IMR-90 (cell line): ENCODE measurements at regions not wholly inside any gene's neighbourhood (a gene's known extent, or its start where the extent isn't known, plus 50 kb on each side); places are given as distances from the start of the nearest gene placed in this dataset.

Experiments
- ATAC-seq: fragments of 200-7000 bp; cut with Tn5 transposase; 2 replicates; pipeline ENCODE4 v1.9.1; 2020; ENCODE audit warnings: low read depth, mild to moderate bottlenecking, moderate library complexity
- BruUV-seq: library from RNA; stranded (reverse); fragments of 400-500 nt; replicated peaks from 2 replicates; lab custom pipeline; 2021; lab: Mats Ljungman, UMichigan
- CTCF ChIA-PET: fragments of 300-600 bp; formaldehyde crosslinking; extraction: SDS; loops from one replicate; lab custom pipeline; 2021; ENCODE audit warnings: antibody characterized with exemption; lab: Yijun Ruan, JAX
- POLR2A ChIA-PET: fragments of 300-600 bp; sonication (Branson Sonifier 250); formaldehyde crosslinking; loops from one replicate; lab custom pipeline; 2022; ENCODE audit warnings: antibody characterized with exemption; ENCODE audit not compliant: unreplicated experiment; lab: Charles Lee
- DNase-seq: peaks from one replicate; pipeline ENCODE4 v3.0.0; 2013
- H2AFZ ChIP-seq: replicated peaks from 2 replicates; pipeline ENCODE3; 2013; ENCODE audit warnings: low read length, mild to moderate bottlenecking; ENCODE audit not compliant: poor library complexity
- H2AK5ac ChIP-seq: 2 replicates; pipeline ENCODE4 v1.6.1; 2013; ENCODE audit warnings: low read depth, low read length, inconsistent platforms
- H2AK9ac ChIP-seq: replicated peaks from 2 replicates; pipeline ENCODE3; 2013; ENCODE audit warnings: mild to moderate bottlenecking, low read depth, low read length, moderate library complexity; ENCODE audit not compliant: poor library complexity
- H2BK120ac ChIP-seq: 2 replicates; pipeline ENCODE4 v1.6.1; 2013; ENCODE audit warnings: low read depth, low read length, inconsistent platforms
- H2BK15ac ChIP-seq: 3 replicates; pipeline ENCODE4 v1.6.1; 2013; ENCODE audit warnings: low read depth, low read length, inconsistent platforms
- H2BK20ac ChIP-seq: 2 replicates; pipeline ENCODE4 v1.6.1; 2013; ENCODE audit warnings: low read depth, mild to moderate bottlenecking, inconsistent platforms, low read length, moderate library complexity
- H2BK5ac ChIP-seq: 2 replicates; pipeline ENCODE4 v1.6.1; 2013; ENCODE audit warnings: mild to moderate bottlenecking, low read depth, low read length, inconsistent platforms; ENCODE audit not compliant: poor library complexity, severe bottlenecking
- H3K14ac ChIP-seq: replicated peaks from 2 replicates; pipeline ENCODE4 v1.6.1; 2013; ENCODE audit warnings: low read depth, low read length, inconsistent platforms
- H3K18ac ChIP-seq: 2 replicates; pipeline ENCODE4 v1.6.1; 2013; ENCODE audit warnings: low read depth, low read length, control low read depth
- H3K23ac ChIP-seq: 2 replicates; pipeline ENCODE4 v1.6.1; 2013; ENCODE audit warnings: low read depth, low read length, inconsistent platforms
- H3K27ac ChIP-seq: 2 replicates; pipeline ENCODE4 v1.5.1; 2013; ENCODE audit warnings: mild to moderate bottlenecking, control low read depth, low read length; ENCODE audit not compliant: insufficient read depth
- H3K27me3 ChIP-seq: 2 replicates; pipeline ENCODE4 v1.6.1; 2013; ENCODE audit warnings: low read length; ENCODE audit not compliant: control insufficient read depth, insufficient read depth
- H3K36me3 ChIP-seq: 2 replicates; pipeline ENCODE4 v1.6.1; 2013; ENCODE audit warnings: low read length, mixed read lengths; ENCODE audit not compliant: control insufficient read depth, insufficient read depth
- H3K4ac ChIP-seq: 2 replicates; pipeline ENCODE4 v1.6.1; 2013; ENCODE audit warnings: low read depth, low read length, inconsistent platforms
- H3K4me1 ChIP-seq: 2 replicates; pipeline ENCODE4 v1.6.1; 2013; ENCODE audit warnings: low read length, mixed read lengths; ENCODE audit not compliant: control insufficient read depth, insufficient read depth
- H3K4me2 ChIP-seq: 2 replicates; pipeline ENCODE4 v1.6.1; 2013; ENCODE audit warnings: low read depth, mild to moderate bottlenecking, control low read depth, low read length, moderate library complexity
- H3K4me3 ChIP-seq: 2 replicates; pipeline ENCODE4 v1.5.1; 2013; ENCODE audit warnings: low read depth, mild to moderate bottlenecking, control low read depth, low read length, moderate library complexity; ENCODE audit not compliant: insufficient read depth
- H3K56ac ChIP-seq: 2 replicates; pipeline ENCODE4 v1.6.1; 2013; ENCODE audit warnings: low read length, inconsistent platforms; ENCODE audit not compliant: insufficient read depth; ENCODE audit errors: extremely low read depth
- H3K79me1 ChIP-seq, 2 experiments: 2 replicates each; pipeline ENCODE4 v1.6.1; 2013; ENCODE audit warnings: low read length in 2 of 2, inconsistent platforms in 1 of 2, low read depth in 1 of 2
- H3K9ac ChIP-seq: 2 replicates; pipeline ENCODE4 v1.6.1; 2013; ENCODE audit warnings: low read depth, low read length, control low read depth
- H3K9me1 ChIP-seq: 2 replicates; pipeline ENCODE4 v1.6.1; 2013; ENCODE audit warnings: low read length, inconsistent platforms; ENCODE audit not compliant: insufficient read depth
- H3K9me3 ChIP-seq: 2 replicates; pipeline ENCODE4 v1.6.1; 2013; ENCODE audit warnings: low read length; ENCODE audit not compliant: control insufficient read depth, insufficient read depth
- H4K20me1 ChIP-seq: 2 replicates; pipeline ENCODE4 v1.6.1; 2013; ENCODE audit warnings: low read length, inconsistent platforms; ENCODE audit not compliant: insufficient read depth
- H4K5ac ChIP-seq: 2 replicates; pipeline ENCODE4 v1.6.1; 2013; ENCODE audit warnings: mild to moderate bottlenecking, low read depth, low read length, control low read depth
- H4K8ac ChIP-seq, 2 experiments: 2 replicates each; pipeline ENCODE4 v1.6.1; 2013; ENCODE audit warnings: low read depth in 2 of 2, low read length in 2 of 2, control low read depth in 1 of 2, inconsistent platforms in 1 of 2
- H4K91ac ChIP-seq: 2 replicates; pipeline ENCODE4 v1.6.1; 2013; ENCODE audit warnings: low read depth, low read length, inconsistent platforms; ENCODE audit not compliant: insufficient read depth
- CTCF ChIP-seq: conservative IDR thresholded peaks from 2 replicates; pipeline ENCODE4 v1.5.1; 2012; ENCODE audit warnings: mild to moderate bottlenecking, low read depth, low read length, improper control_type of control experiment
- FOS ChIP-seq: fragments of 150-350 bp; IDR thresholded peaks from 2 replicates; pipeline ENCODE4 v1.6.1; 2016; ENCODE audit warnings: low read depth, low read length
- MAFK ChIP-seq: IDR thresholded peaks from 2 replicates; pipeline ENCODE4 v1.6.1; 2012; ENCODE audit warnings: low read depth, low read length, improper control_type of control experiment
- MXI1 ChIP-seq: IDR thresholded peaks from 2 replicates; pipeline ENCODE4 v1.6.1; 2012; ENCODE audit warnings: low read depth, mild to moderate bottlenecking, low read length, moderate library complexity, borderline replicate concordance
- POLR2A ChIP-seq: IDR thresholded peaks from 2 replicates; pipeline ENCODE4 v1.6.1; 2012; ENCODE audit warnings: mild to moderate bottlenecking, low read depth, low read length
- SMC3 ChIP-seq: fragments of 150-350 bp; IDR thresholded peaks from 2 replicates; pipeline ENCODE4 v1.6.1; 2016; ENCODE audit warnings: low read depth, mild to moderate bottlenecking, antibody characterized with exemption, low read length, moderate library complexity
- dilution Hi-C: fragments of 300-500 bp; cut with HindIII; formaldehyde crosslinking; loops from one replicate; pipeline ENCODE4 v1.14.3; 2018; ENCODE audit warnings: low sequenced_read_pairs; ENCODE audit not compliant: unreplicated experiment
- in situ Hi-C: fragments of 300-500 bp; cut with MboI; formaldehyde crosslinking; loops from 3 replicates; pipeline ENCODE4 v1.14.3; 2019; ENCODE audit warnings: low sequenced_read_pairs, inconsistent platforms, mixed read lengths
- intact Hi-C: fragments of 100-400 bp; cut with micrococcal nuclease; formaldehyde crosslinking; loops from 2 replicates; pipeline ENCODE4 v1.10.0; 2022

- TF ChIP-seq FOS (no peak), MAFK (no peak), SMC3 (no peak), POLR2A (no peak), CTCF (no peak), MXI1 (no peak)
- in situ Hi-C loops (no loop called here), intact Hi-C loops (no loop called here), dilution Hi-C loops (no loop called here)
- H3K4ac ChIP-seq: no peak overlapping the region
- no peak overlapping the region for H2AK5ac ChIP-seq
- no peak overlapping the region for H4K91ac ChIP-seq
- no peak overlapping the region for H2AFZ ChIP-seq
- no peaks in the 10 kb centered on the region for H3K36me3 ChIP-seq
- BruUV-seq: no TSS peak
- H3K27ac ChIP-seq: no peak overlapping the region
- no peak overlapping the region for H3K9ac ChIP-seq
- no peak overlapping the region for H2BK5ac ChIP-seq
- H4K20me1 ChIP-seq: no peaks in the 10 kb centered on the region
- H3K4me1 ChIP-seq: no peaks in the 10 kb centered on the region
- H3K9me1 ChIP-seq: no peaks in the 10 kb centered on the region
- H3K14ac ChIP-seq: no peak overlapping the region
- H3K56ac ChIP-seq: no peak overlapping the region
- H3K4me2 ChIP-seq: no peak overlapping the region
- DNase-seq (no peak), ATAC-seq (no peak)
- H3K23ac ChIP-seq: no peak overlapping the region
- no peak overlapping the region for H2BK20ac ChIP-seq
- no peak overlapping the region for H4K5ac ChIP-seq
- H3K4me3 ChIP-seq: no peak overlapping the region
- H2BK15ac ChIP-seq: no peak overlapping the region
- POLR2A ChIA-PET: no interaction called here
- no peak overlapping the region for H2BK120ac ChIP-seq
- H2AK9ac ChIP-seq: no peak overlapping the region
- no peak overlapping the region for H4K8ac ChIP-seq
- no peak overlapping the region for H3K18ac ChIP-seq
- no peaks in the 10 kb centered on the region for H3K9me3 ChIP-seq
- CTCF ChIA-PET: no interaction called here
- no peaks in the 10 kb centered on the region for H3K27me3 ChIP-seq
- H3K79me1 ChIP-seq: no peaks in the 10 kb centered on the region
These were observed 119.7 kb upstream of the ZRANB2 start for GRCh38 chr1:71200503-71200902.
